H1 (cell line): ENCODE measurements at regions not wholly inside any gene's neighbourhood (a gene's known extent, or its start where the extent isn't known, plus 50 kb on each side); places are given as distances from the start of the nearest gene placed in this dataset.

Source experiments
- BACH1 ChIP-seq: IDR thresholded peaks from 2 replicates; pipeline ENCODE4 v1.6.1; 2012; ENCODE audit warnings: low read length, improper control_type of control experiment
- BRCA1 ChIP-seq: IDR thresholded peaks from 2 replicates; pipeline ENCODE4 v1.6.1; 2012; ENCODE audit warnings: low read depth, low read length, improper control_type of control experiment
- EZH2 ChIP-seq: fragments of 200-600 bp; sonication (generic); IDR thresholded peaks from 2 replicates; pipeline ENCODE4 v1.7.1; 2012; ENCODE audit warnings: low read depth, mild to moderate bottlenecking, moderate library complexity, low read length, inconsistent platforms; ENCODE audit not compliant: severe bottlenecking
- JUND ChIP-seq: IDR thresholded peaks from 2 replicates; pipeline ENCODE4 v1.6.1; 2011; ENCODE audit warnings: mild to moderate bottlenecking, improper control_type of control experiment, low read length
- MAFK ChIP-seq: IDR thresholded peaks from 2 replicates; pipeline ENCODE4 v1.6.1; 2012; ENCODE audit warnings: low read depth, mild to moderate bottlenecking, improper control_type of control experiment, low read length
- RAD21 ChIP-seq, 2 experiments: IDR thresholded peaks in 1 of 2; conservative IDR thresholded peaks in 1 of 2; 2 replicates each; pipeline ENCODE4 v1.6.1; 2011; ENCODE audit warnings: low read depth in 2 of 2, low read length in 2 of 2, improper control_type of control experiment in 1 of 2, inconsistent platforms in 1 of 2, mild to moderate bottlenecking in 1 of 2, moderate library complexity in 1 of 2
- ZNF274 ChIP-seq: IDR thresholded peaks from 2 replicates; pipeline ENCODE4 v1.7.0; 2012; ENCODE audit warnings: low read length, borderline replicate concordance; ENCODE audit errors: extremely low read depth
- TF ChIP-seq, protein P1 (sequence below), 3 experiments: IDR thresholded peaks; 1 replicate in 2 of 3; 2 replicates in 1 of 3; pipeline versions ENCODE4 v1.5.1 to v1.6.1; 2011; ENCODE audit warnings: low read length in 3 of 3, mild to moderate bottlenecking in 3 of 3, inconsistent platforms in 2 of 3, low read depth in 1 of 3, moderate library complexity in 1 of 3; ENCODE audit not compliant: insufficient read depth in 1 of 3; ENCODE audit errors: control extremely low read depth in 1 of 3

DNA sequence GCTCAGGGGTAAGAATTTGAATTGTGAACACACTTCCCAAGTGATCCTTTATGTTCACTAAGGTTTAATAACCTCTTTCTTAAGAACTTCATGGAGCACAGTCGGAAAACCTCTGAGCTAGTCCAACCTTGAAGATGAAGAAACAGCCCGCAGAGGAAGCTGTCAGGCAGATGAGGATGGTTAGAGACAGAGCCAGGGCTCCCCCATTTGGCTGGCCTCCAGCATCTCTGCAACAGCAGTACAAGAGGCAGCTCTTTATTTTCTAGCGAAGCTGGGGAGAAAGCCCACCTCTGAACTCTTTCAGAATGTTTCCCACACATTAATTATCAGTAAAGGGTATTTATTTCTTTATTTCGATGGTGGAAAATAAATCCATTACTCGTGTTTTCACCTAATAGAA is 350.8 kb downstream of the DMRT2 start:
- no peak for TF ChIP-seq ZNF274
- no peak for TF ChIP-seq JUND
- no peak for TF ChIP-seq RAD21 (IDR thresholded peaks at IDR 0.05 in 1 of 2, conservative IDR thresholded peaks at IDR 0.05 in 1 of 2; ENCODE audit: low read depth in 2 of 2, low read length in 2 of 2)
- no peak for TF ChIP-seq EZH2
- TF ChIP-seq, protein P1, sequence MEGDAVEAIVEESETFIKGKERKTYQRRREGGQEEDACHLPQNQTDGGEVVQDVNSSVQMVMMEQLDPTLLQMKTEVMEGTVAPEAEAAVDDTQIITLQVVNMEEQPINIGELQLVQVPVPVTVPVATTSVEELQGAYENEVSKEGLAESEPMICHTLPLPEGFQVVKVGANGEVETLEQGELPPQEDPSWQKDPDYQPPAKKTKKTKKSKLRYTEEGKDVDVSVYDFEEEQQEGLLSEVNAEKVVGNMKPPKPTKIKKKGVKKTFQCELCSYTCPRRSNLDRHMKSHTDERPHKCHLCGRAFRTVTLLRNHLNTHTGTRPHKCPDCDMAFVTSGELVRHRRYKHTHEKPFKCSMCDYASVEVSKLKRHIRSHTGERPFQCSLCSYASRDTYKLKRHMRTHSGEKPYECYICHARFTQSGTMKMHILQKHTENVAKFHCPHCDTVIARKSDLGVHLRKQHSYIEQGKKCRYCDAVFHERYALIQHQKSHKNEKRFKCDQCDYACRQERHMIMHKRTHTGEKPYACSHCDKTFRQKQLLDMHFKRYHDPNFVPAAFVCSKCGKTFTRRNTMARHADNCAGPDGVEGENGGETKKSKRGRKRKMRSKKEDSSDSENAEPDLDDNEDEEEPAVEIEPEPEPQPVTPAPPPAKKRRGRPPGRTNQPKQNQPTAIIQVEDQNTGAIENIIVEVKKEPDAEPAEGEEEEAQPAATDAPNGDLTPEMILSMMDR (IDR thresholded peaks at IDR 0.05; ENCODE audit: control extremely low read depth in 1 of 3, insufficient read depth in 1 of 3, low read depth in 1 of 3, low read length in 3 of 3) = no peak
- TF ChIP-seq BRCA1 = no peak
- no peak for TF ChIP-seq MAFK
- TF ChIP-seq BACH1 = no peak
